HepG2 (cell line): ENCODE measurements at regions not wholly inside any gene's neighbourhood (a gene's known extent, or its start where the extent isn't known, plus 50 kb on each side); places are given as distances from the start of the nearest gene placed in this dataset.

ENCODE experiments used
- ATAC-seq: fragments of 200-7000 bp; cut with Tn5 transposase; 3 replicates; pipeline ENCODE4 v1.9.1; 2020; ENCODE audit warnings: mild to moderate bottlenecking, moderate library complexity
- BruUV-seq: library from RNA; stranded (reverse); fragments of 400-500 nt; replicated peaks from 2 replicates; lab custom pipeline; 2021; lab: Mats Ljungman, UMichigan
- CTCF ChIA-PET: fragments of 300-600 bp; formaldehyde crosslinking; extraction: SDS; loops from one replicate; lab custom pipeline; 2021; ENCODE audit warnings: low total read pairs, inconsistent platforms, low intra/inter-chr PET ratio; lab: Yijun Ruan, JAX
- POLR2A ChIA-PET: fragments of 350-600 bp; sonication (Branson Sonifier 250); formaldehyde crosslinking; loops from one replicate; lab custom pipeline; 2020; ENCODE audit warnings: antibody characterized with exemption, inconsistent platforms; lab: Yijun Ruan, JAX
- DNase-seq: peaks from one replicate; pipeline ENCODE4 v3.0.0-alpha.2; 2015; ENCODE audit warnings: low spot score
- FAIRE-seq: peaks from 3 replicates; lab custom pipeline; 2011; peaks lifted over from hg19 to GRCh38; lab: Jason Lieb, UNC
- H2AFZ ChIP-seq: one replicate; pipeline ENCODE4 v1.6.1; 2011; ENCODE audit warnings: low read length, inconsistent platforms
- H3K27ac ChIP-seq: fragments of 300-600 bp; 3 replicates; pipeline ENCODE4 v1.8.0; 2011; ENCODE audit warnings: mixed run types, mild to moderate bottlenecking, mixed read lengths, low read length, inconsistent platforms; ENCODE audit not compliant: insufficient read depth; ENCODE audit errors: extremely low read length
- H3K27me3 ChIP-seq, 2 experiments: fragments of 200-600 bp in 1 of 2; 2 replicates in 1 of 2; 3 replicates in 1 of 2; pipeline versions ENCODE4 v1.6.0 to v1.8.0; 2011; ENCODE audit warnings: low read length in 2 of 2, mild to moderate bottlenecking in 2 of 2, moderate library complexity in 2 of 2, inconsistent platforms in 1 of 2; ENCODE audit not compliant: insufficient read depth in 2 of 2, control insufficient read depth in 1 of 2
- H3K36me3 ChIP-seq, 2 experiments: fragments of 200-600 bp in 1 of 2; replicated peaks in 1 of 2; 2 replicates in 1 of 2; 3 replicates in 1 of 2; pipeline versions ENCODE4 v1.5.1 to v1.8.0; 2011; ENCODE audit warnings: low read length in 2 of 2, inconsistent platforms in 1 of 2; ENCODE audit not compliant: insufficient read depth in 2 of 2, control insufficient read depth in 1 of 2
- H3K4me1 ChIP-seq: 2 replicates; pipeline ENCODE4 v1.5.1; 2012; ENCODE audit warnings: low read length, inconsistent platforms; ENCODE audit not compliant: insufficient read depth
- H3K4me2 ChIP-seq: 2 replicates; pipeline ENCODE4 v1.6.0; 2011; ENCODE audit warnings: low read depth, low read length, inconsistent platforms
- H3K4me3 ChIP-seq, 3 experiments: fragments of 200-600 bp in 1 of 3; sonication (generic), shearing (Covaris generic) in 1 of 3; replicated peaks in 1 of 3; 2 replicates each; pipeline ENCODE4 v1.5.1; 2011 to 2016; ENCODE audit warnings: low read length in 3 of 3, inconsistent platforms in 2 of 3, low read depth in 2 of 3, mild to moderate bottlenecking in 2 of 3, control low read depth in 1 of 3, mixed read lengths in 1 of 3; ENCODE audit not compliant: insufficient read depth in 1 of 3
- H3K79me2 ChIP-seq: one replicate; pipeline ENCODE4 v1.6.1; 2011; ENCODE audit warnings: low read length, inconsistent platforms; ENCODE audit not compliant: insufficient read depth
- H3K9ac ChIP-seq: 2 replicates; pipeline ENCODE4 v1.6.0; 2011; ENCODE audit warnings: mild to moderate bottlenecking, low read depth, low read length, inconsistent platforms; ENCODE audit not compliant: insufficient read depth
- H3K9me3 ChIP-seq: 2 replicates; pipeline ENCODE4 v1.5.1; 2012; ENCODE audit warnings: mild to moderate bottlenecking, low read length
- H4K20me1 ChIP-seq: 2 replicates; pipeline ENCODE4 v1.6.0; 2011; ENCODE audit warnings: inconsistent platforms, mild to moderate bottlenecking, low read length, moderate library complexity; ENCODE audit not compliant: insufficient read depth
- ATF7 ChIP-seq, 2 experiments: fragments of 450-650 bp in 1 of 2; sonication (generic) in 1 of 2; formaldehyde crosslinking in 1 of 2; IDR thresholded peaks; 2 replicates each; pipeline versions ENCODE4 v1.4.0 to v1.6.1; 2016 to 2020; ENCODE audit warnings: antibody characterized with exemption in 1 of 2, mild to moderate bottlenecking in 1 of 2, missing genetic modification reagents in 1 of 2
- EP300 ChIP-seq, 3 experiments: sonication (generic) in 1 of 3; formaldehyde crosslinking in 1 of 3; IDR thresholded peaks; 2 replicates each; pipeline versions ENCODE4 v1.5.1 to v1.6.1; 2011 to 2020; ENCODE audit warnings: low read depth in 2 of 3, low read length in 2 of 3, borderline replicate concordance in 1 of 3, improper control_type of control experiment in 1 of 3, mild to moderate bottlenecking in 1 of 3, missing genetic modification reagents in 1 of 3, moderate library complexity in 1 of 3
- NAIF1 ChIP-seq: sonication (generic); formaldehyde crosslinking; IDR thresholded peaks from 2 replicates; pipeline ENCODE4 v1.5.0; 2020; ENCODE audit warnings: mild to moderate bottlenecking, missing genetic modification reagents, borderline replicate concordance
- ZFY ChIP-seq: sonication (generic); formaldehyde crosslinking; IDR thresholded peaks from 2 replicates; pipeline ENCODE4 v1.4.0; 2020; ENCODE audit warnings: missing genetic modification reagents
- ZNF235 ChIP-seq: sonication (generic); formaldehyde crosslinking; IDR thresholded peaks from 2 replicates; pipeline ENCODE4 v1.8.1; 2023; ENCODE audit warnings: mild to moderate bottlenecking, missing genetic modification reagents, borderline replicate concordance
- ZNF720 ChIP-seq: sonication (generic); formaldehyde crosslinking; IDR thresholded peaks from 2 replicates; pipeline ENCODE4 v1.4.0; 2020; ENCODE audit warnings: missing genetic modification reagents
- ZZZ3 ChIP-seq: sonication (generic); formaldehyde crosslinking; IDR thresholded peaks from 2 replicates; pipeline ENCODE4 v1.4.0; 2020; ENCODE audit warnings: missing genetic modification reagents, mild to moderate bottlenecking, borderline replicate concordance
- WGBS: methylation state at CpG from one replicate; pipeline ENCODE4 v1.1.6; 2017; ENCODE audit warnings: low lambda C conversion rate; 5-methylcytosine and 5-hydroxymethylcytosine counted together
- in situ Hi-C: cut with HindIII; loops from 2 replicates; pipeline ENCODE4 v1.10.0; 2017; ENCODE audit warnings: low pct_unique_long_range_greater_than_20kb; ENCODE audit not compliant: extremely low pct_ligation_motif_present
- intact Hi-C: fragments of 100-400 bp; cut with micrococcal nuclease; formaldehyde crosslinking; loops from one replicate; pipeline ENCODE4 v1.10.0; 2022; ENCODE audit not compliant: unreplicated experiment
- TF ChIP-seq, protein P1 (sequence below): sonication (generic); formaldehyde crosslinking; IDR thresholded peaks from 2 replicates; pipeline ENCODE4 v1.4.0; 2020; ENCODE audit warnings: mild to moderate bottlenecking, missing genetic modification reagents
- TF ChIP-seq, protein P2 (sequence below): sonication (generic); formaldehyde crosslinking; IDR thresholded peaks from 2 replicates; pipeline ENCODE4 v1.4.0; 2020; ENCODE audit warnings: missing genetic modification reagents
- TF ChIP-seq, protein P3 (sequence below): IDR thresholded peaks from 2 replicates; pipeline ENCODE4 v1.6.1; 2016; ENCODE audit warnings: low read depth, borderline replicate concordance

DNA sequence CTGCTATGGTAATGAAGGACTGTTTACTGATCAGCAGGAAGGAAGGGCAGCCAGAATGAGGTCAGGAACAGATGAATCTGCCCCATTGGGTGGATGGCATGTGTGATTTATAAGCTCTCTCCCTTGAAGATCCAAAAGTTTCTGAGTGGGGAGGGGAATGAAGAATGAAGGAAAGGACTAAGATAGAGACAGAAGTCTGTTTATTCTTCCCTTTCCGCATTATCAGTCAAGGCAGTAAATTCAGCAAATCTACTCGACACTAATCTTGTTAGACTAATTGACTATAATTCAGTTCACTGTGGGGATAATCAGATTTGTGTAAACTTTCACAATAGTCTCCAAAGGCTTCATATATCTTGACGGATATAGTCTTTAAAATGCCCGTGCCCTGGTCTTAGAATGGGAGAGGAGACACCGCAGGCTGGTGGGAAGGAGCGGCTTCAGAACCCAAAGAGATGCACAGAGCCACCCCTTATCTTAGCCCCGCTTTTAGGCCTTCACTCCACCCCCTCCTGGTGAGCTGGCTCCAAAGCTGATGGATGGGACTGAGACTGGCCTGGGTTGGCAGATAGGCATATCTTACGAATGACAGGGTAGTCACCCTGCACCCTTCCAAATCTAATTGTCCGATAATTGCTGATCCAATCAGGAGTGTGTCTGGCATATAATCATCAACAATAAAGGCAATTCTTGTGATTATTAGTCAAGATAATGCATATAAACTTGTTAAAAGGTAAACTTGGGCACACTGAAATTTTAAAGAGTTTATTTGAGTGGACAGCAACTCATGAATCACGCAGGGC is 76.0 kb upstream of the PPM1J start:
- no peak for FAIRE-seq
- WGBS: 70% methylated on average over 10 of the region's 10 CpGs
- no peak for TF ChIP-seq NAIF1 (CRISPR knock-in tag)
- TF ChIP-seq, protein P1, sequence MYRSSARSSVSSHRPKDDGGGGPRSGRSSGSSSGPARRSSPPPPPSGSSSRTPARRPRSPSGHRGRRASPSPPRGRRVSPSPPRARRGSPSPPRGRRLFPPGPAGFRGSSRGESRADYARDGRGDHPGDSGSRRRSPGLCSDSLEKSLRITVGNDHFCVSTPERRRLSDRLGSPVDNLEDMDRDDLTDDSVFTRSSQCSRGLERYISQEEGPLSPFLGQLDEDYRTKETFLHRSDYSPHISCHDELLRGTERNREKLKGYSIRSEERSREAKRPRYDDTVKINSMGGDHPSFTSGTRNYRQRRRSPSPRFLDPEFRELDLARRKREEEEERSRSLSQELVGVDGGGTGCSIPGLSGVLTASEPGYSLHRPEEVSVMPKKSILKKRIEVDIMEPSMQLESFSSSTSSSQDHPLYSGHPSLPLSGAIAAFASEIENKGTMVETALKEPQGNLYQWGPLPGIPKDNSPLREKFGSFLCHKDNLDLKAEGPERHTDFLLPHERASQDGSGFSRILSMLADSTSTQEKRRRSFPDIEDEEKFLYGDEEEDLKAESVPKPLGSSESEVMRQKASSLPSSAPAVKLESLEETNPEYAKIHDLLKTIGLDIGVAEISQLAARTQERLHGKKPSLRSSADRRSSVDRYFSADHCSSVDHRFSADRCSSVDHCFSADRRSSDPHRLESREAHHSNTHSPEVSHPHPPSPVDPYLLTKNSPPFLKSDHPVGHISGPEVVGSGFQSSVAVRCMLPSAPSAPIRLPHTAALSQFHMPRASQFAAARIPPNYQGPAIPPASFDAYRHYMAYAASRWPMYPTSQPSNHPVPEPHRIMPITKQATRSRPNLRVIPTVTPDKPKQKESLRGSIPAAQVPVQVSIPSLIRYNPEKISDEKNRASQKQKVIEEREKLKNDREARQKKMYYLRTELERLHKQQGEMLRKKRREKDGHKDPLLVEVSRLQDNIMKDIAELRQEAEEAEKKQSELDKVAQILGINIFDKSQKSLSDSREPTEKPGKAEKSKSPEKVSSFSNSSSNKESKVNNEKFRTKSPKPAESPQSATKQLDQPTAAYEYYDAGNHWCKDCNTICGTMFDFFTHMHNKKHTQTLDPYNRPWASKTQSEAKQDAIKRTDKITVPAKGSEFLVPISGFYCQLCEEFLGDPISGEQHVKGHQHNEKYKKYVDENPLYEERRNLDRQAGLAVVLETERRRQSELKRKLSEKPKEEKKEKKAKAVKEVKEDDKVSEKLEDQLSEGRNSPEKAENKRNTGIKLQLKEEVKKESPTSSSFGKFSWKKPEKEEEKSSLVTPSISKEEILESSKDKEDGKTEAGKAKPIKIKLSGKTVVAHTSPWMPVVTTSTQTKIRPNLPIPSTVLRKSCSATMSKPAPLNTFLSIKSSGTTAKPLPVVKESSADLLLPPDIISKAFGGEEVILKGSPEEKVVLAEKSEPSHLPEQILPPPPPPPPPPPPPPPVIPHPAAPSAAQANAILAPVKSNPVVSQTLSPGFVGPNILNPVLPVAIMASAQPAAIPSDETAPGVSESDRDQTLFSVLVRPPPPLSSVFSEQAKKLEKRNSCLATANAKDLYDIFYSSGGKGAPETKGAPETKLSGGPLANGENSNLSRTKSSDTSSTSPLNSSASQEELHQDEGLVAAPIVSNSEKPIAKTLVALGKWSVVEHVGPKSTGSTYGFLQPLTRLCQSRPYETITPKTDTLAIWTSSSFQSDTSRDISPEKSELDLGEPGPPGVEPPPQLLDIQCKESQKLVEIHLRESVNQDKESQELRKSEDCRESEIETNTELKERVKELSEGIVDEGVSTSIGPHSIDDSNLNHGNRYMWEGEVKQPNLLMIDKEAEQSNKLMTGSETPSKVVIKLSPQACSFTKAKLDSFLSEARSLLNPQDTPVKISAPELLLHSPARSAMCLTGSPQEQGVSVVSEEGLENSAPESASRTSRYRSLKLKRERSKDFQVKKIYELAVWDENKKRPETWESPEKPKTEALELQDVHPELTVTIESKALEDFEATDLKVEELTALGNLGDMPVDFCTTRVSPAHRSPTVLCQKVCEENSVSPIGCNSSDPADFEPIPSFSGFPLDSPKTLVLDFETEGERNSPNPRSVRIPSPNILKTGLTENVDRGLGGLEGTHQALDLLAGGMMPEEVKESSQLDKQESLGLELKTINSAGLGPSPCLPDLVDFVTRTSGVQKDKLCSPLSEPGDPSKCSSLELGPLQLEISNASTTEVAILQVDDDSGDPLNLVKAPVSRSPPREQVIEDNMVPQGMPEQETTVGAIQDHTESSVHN (CRISPR knock-in tag): no peak
- no peak for TF ChIP-seq EP300 (IDR thresholded peaks at IDR 0.05; ENCODE audit: low read depth in 2 of 2, low read length in 2 of 2)
- TF ChIP-seq EP300 (CRISPR knock-in tag; IDR thresholded peaks at IDR 0.05; ENCODE audit: borderline replicate concordance): no peak
- TF ChIP-seq ZNF235 (CRISPR knock-in tag): no peak
- TF ChIP-seq, protein P2, sequence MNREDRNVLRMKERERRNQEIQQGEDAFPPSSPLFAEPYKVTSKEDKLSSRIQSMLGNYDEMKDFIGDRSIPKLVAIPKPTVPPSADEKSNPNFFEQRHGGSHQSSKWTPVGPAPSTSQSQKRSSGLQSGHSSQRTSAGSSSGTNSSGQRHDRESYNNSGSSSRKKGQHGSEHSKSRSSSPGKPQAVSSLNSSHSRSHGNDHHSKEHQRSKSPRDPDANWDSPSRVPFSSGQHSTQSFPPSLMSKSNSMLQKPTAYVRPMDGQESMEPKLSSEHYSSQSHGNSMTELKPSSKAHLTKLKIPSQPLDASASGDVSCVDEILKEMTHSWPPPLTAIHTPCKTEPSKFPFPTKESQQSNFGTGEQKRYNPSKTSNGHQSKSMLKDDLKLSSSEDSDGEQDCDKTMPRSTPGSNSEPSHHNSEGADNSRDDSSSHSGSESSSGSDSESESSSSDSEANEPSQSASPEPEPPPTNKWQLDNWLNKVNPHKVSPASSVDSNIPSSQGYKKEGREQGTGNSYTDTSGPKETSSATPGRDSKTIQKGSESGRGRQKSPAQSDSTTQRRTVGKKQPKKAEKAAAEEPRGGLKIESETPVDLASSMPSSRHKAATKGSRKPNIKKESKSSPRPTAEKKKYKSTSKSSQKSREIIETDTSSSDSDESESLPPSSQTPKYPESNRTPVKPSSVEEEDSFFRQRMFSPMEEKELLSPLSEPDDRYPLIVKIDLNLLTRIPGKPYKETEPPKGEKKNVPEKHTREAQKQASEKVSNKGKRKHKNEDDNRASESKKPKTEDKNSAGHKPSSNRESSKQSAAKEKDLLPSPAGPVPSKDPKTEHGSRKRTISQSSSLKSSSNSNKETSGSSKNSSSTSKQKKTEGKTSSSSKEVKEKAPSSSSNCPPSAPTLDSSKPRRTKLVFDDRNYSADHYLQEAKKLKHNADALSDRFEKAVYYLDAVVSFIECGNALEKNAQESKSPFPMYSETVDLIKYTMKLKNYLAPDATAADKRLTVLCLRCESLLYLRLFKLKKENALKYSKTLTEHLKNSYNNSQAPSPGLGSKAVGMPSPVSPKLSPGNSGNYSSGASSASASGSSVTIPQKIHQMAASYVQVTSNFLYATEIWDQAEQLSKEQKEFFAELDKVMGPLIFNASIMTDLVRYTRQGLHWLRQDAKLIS (CRISPR knock-in tag): no peak
- TF ChIP-seq ZNF720: no peak
- TF ChIP-seq ZFY (CRISPR knock-in tag): no peak
- TF ChIP-seq, protein P3, sequence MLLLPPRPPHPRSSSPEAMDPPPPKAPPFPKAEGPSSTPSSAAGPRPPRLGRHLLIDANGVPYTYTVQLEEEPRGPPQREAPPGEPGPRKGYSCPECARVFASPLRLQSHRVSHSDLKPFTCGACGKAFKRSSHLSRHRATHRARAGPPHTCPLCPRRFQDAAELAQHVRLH (CRISPR knock-in tag): no peak
- TF ChIP-seq ZZZ3: no peak
- no peak for TF ChIP-seq ATF7 (IDR thresholded peaks at IDR 0.05)
- TF ChIP-seq ATF7 (CRISPR knock-in tag; IDR thresholded peaks at IDR 0.05): no peak

More for the DNA sequence above, 76.0 kb upstream of the PPM1J start:
- Histone ChIP-seq H4K20me1 (no peaks in the 10 kb centered on the region), H3K9ac (no peak overlapping the region), H3K4me2 (no peak overlapping the region), H3K4me3 (no peak overlapping the region), H3K36me3 (no peaks in the 10 kb centered on the region), H3K9me3 (no peaks in the 10 kb centered on the region), H3K27me3 (peaks cover 1 to 6% of the 10 kb centered on the region in 2 experiments; a peak in 1 of 5 replicates), H3K79me2 (no peaks in the 10 kb centered on the region), H3K27ac (no peak overlapping the region), H3K4me1 (peaks cover 27% of the 10 kb centered on the region; the same call in 1 of the 2 replicates), H2AFZ (no peak overlapping the region)
- intact Hi-C loops: loop anchor here (2.0 kb wide), 1 partner anchor 36 kb away; no protein-coding TSS in a partner anchor
- in situ Hi-C loops: no loop called here
- BruUV-seq: no TSS peak
- CTCF ChIA-PET: no interaction called here
- no peak for DNase-seq
- POLR2A ChIA-PET: no interaction called here
- ATAC-seq: no peak
